GM19240 (cell line): ENCODE measurements at regions not wholly inside any gene's neighbourhood (a gene's known extent, or its start where the extent isn't known, plus 50 kb on each side); places are given as distances from the start of the nearest gene placed in this dataset.

Experiments
- DNase-seq: peaks from one replicate; pipeline ENCODE4 v3.0.0; 2011; ENCODE audit warnings: low spot score; ENCODE audit not compliant: insufficient read length

GRCh38 chr11:19474211-19474610, 233.5 kb upstream of the E2F8 start:
- DNase-seq = no peak

DNA sequence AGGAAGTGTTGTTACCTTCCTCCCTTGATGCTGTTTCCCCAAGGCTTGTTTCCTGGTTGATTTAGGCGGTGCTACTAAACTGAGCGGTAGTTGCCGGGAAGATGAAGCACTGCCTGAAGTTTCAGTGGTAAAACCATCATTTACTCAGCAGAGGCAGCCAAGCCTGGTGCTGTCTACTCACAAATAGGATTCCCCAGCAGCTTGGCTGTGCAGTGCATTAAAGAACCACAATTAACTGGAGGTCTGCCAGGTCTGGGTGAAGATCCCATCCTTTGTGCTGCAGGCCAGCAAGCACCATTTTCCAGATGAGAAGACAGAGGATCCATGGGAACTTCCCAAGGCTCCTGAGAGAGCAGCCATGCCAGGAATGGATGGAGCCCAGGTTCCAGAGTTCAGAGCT, 231.9 kb upstream of the E2F8 start:
- no peak for DNase-seq

DNA sequence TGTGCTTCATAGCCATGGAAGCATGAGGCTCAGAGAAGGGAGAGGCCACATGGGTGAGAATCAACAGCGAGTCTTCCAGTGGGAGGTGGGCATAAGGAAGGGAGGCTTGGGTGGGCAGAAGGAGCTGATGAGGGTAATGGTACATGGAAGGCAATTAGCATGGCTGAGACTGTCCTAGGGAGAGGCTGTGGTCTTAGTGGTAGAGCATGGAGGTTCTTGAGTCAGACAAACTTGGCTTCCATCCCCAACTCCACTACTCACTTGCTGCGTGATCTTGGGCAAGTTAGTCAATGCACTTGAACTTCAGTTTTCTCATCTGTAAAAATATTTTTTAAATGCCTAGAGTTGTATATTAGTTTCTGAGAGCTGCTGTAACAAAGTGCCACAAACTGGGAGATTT, 227.2 kb upstream of the E2F8 start:
- DNase-seq = no peak

DNA sequence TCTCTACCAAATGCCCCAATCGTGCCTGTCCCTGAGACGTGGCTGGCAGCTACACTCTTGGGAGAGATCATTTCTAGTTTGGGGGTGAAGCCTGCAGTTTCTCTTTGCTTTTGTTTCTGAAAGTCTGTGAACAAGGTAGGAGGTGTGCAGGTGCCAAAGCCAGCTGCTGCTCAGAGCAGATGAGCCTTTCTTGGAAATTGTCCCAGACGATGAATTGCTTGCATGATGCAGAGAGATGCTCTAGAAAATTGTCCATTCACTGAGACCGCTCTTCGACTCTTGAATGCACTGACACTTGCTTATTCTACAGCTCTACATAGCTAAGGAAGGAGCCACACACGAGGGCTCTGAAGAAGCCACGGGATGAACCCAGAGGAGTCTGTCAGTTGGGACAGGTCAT, 225.6 kb upstream of the E2F8 start:
- no peak for DNase-seq

- no peak for DNase-seq
These were observed 223.2 kb upstream of the E2F8 start for GRCh38 chr11:19463976-19464375.

DNA sequence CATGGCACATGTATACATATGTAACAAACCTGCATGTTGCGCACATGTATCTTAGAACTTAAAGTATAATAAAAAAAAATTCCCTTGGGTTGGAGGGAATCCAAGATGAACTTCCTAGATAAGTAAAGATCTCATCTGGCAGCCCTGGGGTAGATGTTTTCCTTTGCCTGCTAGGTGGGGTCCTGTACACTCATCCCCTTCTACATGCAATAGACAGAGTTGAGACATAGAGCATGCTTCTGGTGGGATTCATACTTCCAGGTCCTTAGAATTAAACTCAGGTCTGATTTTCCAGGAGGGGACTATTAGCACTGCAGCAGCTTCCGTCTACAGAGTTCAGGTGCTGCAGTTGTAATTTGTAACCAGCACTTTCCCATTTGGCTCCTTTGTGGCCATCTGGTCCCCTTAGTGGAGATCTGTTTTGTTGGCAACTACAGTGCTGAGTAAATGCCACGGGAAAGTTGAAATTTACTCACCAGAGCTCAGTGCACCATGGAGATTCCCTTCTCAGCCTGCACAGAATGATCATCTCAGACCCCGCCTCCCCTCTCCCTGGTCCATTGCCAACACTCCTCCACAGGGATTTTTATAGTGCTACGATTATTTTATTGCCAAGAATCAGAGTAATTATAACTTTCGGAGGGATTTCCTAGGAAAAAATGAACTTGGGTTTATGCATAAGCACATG, 220.1 kb upstream of the E2F8 start:
- DNase-seq = no peak

DNA sequence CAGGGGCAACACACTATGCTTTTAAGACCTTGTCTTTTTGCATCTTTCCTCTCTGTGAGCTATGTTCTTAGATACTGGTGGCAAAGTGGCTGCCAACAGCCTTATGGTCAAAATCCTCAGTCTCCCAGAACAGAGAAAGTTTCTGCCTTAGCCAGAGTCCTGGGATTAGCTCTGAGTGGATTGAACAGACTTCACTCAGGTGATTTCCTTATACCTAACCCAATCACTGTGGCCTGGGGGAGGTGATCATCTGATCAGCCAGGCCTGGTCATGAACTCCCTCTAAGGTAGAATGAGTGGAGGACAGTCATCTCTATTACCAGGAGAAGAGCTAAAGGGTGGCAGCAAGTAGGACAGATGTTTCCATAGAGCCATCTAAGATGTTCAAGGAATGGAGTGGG, 218.5 kb upstream of the E2F8 start:
- DNase-seq = no peak

- no peak for DNase-seq
These were observed 218.0 kb upstream of the E2F8 start for GRCh38 chr11:19458721-19459120.

DNA sequence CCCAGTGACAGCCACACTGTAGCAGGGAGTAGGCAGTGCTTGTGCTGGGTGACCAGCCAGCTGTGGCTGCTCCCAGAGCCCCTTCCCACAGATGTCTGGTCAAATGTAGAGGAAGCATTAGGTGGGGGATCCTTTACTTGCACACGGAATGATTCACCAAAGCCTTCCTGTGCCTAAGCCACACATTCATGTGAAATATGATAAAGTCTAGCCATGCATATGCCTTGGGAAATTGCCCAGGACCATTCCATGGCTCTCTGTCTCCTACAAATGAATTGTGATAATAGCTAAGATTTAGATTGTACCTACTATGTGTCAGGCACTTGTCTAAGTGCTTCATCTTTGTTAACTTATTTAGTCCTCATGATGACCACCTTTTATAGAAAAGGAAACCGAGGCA, 217.5 kb upstream of the E2F8 start:
- DNase-seq = no peak

GRCh38 chr11:19455731-19456130, 215.0 kb upstream of the E2F8 start:
- DNase-seq = no peak

GRCh38 chr11:19453651-19454257, 213.0 kb upstream of the E2F8 start:
- no peak for DNase-seq

DNA sequence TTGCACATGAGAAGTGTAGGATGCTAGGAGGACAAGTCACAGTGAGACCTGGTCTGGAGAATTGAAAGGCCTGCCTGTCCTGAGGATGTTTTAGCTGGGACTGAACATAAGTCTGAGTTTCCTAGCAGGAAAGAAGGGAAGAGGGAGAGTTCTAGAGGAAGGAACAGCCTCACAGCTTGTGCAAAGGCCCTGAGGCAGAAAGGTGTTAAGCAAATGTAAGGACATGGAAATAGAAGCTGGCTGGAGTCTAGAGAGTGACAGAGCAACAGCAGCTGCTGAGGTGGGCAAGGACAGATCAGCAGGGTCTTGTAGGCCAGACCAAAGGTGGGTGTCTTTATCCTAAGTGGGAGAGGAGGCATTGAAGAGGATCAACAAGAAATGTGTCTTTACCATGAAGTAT, 210.9 kb upstream of the E2F8 start:
- DNase-seq = no peak

GRCh38 chr11:19450282-19450681, 209.5 kb upstream of the E2F8 start:
- no peak for DNase-seq

- DNase-seq = no peak
These were observed 207.9 kb upstream of the E2F8 start for GRCh38 chr11:19448651-19449050.

DNA sequence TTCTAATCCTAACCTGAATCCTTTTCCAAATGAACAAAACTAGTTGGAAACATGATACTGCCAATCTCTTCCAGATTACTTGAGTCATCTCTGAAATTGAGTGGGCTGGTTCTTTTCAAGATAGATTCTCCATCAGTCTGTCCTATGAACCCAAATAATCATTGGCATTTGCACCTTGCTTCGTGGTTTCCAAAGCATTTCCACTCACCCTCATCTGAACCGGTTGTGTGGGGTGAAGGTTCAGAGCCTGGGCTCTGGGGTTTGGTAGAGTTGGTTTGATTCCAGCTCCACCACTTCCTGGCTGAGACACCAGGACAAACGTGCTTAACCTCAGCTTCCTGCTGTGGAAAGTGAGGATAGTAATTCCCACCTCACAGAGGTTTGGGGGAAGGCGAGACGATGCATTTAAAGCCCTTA, 206.4 kb upstream of the E2F8 start:
- DNase-seq = no peak

GRCh38 chr11:19445771-19446170, 205.0 kb upstream of the E2F8 start:
- no peak for DNase-seq

DNA sequence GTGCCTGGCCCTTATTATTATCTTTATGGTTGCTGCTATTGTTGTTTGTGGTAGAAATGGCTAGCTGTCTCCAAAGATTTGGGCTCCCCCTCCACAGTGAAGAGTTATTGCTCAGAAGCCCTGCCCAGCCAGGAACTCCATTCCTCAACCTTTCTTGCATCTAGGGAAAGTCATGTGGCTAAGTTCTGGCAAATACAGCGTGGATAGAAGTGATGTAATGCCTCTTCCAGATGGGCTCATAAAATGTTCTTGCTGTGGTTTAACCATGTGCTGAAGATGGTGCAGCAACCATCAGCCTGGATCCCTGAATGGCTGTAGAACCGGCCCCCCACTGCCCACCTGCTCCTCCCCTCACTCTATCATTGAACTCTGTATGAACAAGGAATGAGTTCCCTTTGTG, 203.5 kb upstream of the E2F8 start:
- DNase-seq = no peak

- no peak for DNase-seq
These were observed 201.8 kb upstream of the E2F8 start for GRCh38 chr11:19442554-19442910.

GRCh38 chr11:19441752-19442553, 201.2 kb upstream of the E2F8 start:
- peak; percentile 60 for DNase-seq

- DNase-seq = no peak
These were observed 200.5 kb upstream of the E2F8 start for GRCh38 chr11:19441288-19441687.

DNA sequence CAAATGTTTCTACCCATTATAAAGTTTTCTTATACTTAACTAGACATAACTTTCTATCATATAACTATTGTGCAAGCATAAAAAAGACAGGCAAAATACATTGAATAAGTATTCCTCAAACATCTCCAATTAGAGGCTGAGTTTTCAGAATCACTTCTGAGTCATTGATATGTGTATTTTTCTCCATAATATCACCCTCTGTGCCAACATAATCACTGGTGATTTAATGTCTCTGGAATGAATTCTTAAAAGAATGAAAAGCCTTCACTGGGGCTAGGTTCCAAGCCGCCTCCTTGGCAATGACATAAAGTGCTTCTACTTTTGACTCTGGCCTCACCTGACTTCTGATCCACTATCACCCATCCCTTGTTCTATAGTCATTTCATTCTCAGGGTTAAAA, 197.0 kb upstream of the E2F8 start:
- DNase-seq = no peak

GRCh38 chr11:19436932-19437331, 196.2 kb upstream of the E2F8 start:
- DNase-seq = no peak
